ENCODE measurements at regions not wholly inside any gene's neighbourhood (a gene's known extent, or its start where the extent isn't known, plus 50 kb on each side); places are given as distances from the start of the nearest gene placed in this dataset.

DNA sequence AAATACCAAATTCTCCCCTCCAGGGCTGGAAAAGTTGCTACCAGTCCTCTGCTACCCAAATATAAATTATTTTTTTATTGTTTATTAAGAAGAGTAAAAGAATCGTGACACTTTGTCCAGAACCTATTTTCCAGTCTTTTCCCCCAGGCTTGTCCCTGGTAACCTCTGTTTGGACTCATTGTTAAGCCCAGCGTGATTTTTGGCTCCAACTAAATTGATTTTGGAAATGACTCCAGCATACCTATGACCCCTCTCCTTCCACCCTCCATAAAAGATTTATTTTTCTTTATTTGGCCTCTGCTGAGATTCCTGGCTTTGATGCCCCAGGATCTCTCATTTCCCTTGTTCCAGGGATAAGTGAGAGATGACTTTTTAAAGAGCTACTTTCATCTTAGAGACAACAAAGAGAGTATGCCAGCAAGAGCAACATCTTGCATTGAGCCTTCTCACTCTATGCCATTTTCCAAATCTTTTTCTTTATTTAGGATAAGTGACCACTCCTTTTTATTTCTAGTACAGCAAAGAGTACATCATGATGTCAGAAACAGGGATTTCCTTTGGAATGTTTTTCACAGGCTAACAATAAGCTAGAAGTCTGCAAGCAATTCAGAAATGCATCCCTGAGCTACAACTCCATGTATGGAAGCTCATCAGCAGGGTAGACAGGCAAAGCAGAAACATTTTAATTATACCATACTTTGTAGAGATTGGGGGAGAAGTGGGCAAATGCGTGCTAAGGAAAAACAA, 75.8 kb downstream of the DAD1 start:
- Histone ChIP-seq H3K4me2 (ENCODE audit: insufficient read depth, low read length) (no peak overlapping the region), H3K4me1 (ENCODE audit: insufficient read depth, low read length) (peaks cover 11% of the 10 kb centered on the region), H3K27me3 (ENCODE audit: insufficient read depth, low read length) (peaks cover 3% of the 10 kb centered on the region), H4K20me1 (ENCODE audit: insufficient read depth, low read length) (no peaks in the 10 kb centered on the region), H2AFZ (ENCODE audit: low read length) (no peak overlapping the region), H3K4me3 (ENCODE audit: insufficient read depth, low read length) (no peak overlapping the region), H3K36me3 (ENCODE audit: insufficient read depth, low read length) (no peaks in the 10 kb centered on the region), H3K79me2 (ENCODE audit: insufficient read depth, low read length) (no peaks in the 10 kb centered on the region), H3K27ac (ENCODE audit: low read depth, low read length) (no peak overlapping the region), H3K9me3 (ENCODE audit: low read depth, low read length) (no peaks in the 10 kb centered on the region)
- no peak for DNase-seq (ENCODE audit: insufficient read length, low spot score, missing footprints)
- TF ChIP-seq, protein P1, sequence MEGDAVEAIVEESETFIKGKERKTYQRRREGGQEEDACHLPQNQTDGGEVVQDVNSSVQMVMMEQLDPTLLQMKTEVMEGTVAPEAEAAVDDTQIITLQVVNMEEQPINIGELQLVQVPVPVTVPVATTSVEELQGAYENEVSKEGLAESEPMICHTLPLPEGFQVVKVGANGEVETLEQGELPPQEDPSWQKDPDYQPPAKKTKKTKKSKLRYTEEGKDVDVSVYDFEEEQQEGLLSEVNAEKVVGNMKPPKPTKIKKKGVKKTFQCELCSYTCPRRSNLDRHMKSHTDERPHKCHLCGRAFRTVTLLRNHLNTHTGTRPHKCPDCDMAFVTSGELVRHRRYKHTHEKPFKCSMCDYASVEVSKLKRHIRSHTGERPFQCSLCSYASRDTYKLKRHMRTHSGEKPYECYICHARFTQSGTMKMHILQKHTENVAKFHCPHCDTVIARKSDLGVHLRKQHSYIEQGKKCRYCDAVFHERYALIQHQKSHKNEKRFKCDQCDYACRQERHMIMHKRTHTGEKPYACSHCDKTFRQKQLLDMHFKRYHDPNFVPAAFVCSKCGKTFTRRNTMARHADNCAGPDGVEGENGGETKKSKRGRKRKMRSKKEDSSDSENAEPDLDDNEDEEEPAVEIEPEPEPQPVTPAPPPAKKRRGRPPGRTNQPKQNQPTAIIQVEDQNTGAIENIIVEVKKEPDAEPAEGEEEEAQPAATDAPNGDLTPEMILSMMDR (IDR thresholded peaks at IDR 0.05; ENCODE audit: extremely low read depth, low read depth, low read length), result no peak

DNA sequence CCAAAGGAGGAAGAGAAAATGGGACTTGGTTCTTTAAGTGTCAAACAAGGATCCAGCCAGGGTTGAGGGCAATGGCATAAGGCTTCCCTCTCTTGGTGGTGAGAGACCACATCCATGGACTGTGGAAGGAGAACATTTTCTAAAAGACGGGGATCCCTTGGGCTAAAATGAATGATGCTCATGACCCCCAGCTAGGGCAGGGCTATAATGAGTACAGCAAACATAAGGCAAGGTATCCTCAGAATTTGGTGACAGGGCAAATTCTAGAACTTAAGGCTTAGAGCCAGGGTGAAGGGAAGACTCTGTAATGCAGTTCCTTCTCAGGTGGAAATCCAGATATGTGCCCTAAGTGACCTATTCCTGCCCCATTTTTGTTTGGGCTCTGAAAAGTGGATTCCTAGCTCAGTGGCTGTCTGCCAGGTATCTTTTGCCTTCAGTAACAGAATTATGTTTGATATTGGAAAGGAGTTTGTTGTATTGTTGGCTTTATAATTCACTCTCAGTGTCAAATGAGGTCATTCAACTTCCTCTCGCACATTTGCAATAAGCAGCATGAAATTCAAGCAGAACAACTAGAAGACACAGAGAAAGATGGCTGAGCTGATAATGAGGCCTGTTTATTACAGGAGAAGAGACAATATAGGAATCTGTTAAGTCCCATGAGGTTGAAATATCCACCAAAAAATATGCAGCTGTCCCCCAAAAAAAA, 76.8 kb downstream of the DAD1 start:
- Histone ChIP-seq H3K4me3 (ENCODE audit: insufficient read depth, low read length) (no peak overlapping the region), H3K79me2 (ENCODE audit: insufficient read depth, low read length) (no peaks in the 10 kb centered on the region), H4K20me1 (ENCODE audit: insufficient read depth, low read length) (no peaks in the 10 kb centered on the region), H3K4me1 (ENCODE audit: insufficient read depth, low read length) (peaks cover 11% of the 10 kb centered on the region), H3K27ac (ENCODE audit: low read depth, low read length) (no peak overlapping the region), H3K4me2 (ENCODE audit: insufficient read depth, low read length) (no peak overlapping the region), H3K36me3 (ENCODE audit: insufficient read depth, low read length) (no peaks in the 10 kb centered on the region), H2AFZ (ENCODE audit: low read length) (no peak overlapping the region), H3K9me3 (ENCODE audit: low read depth, low read length) (no peaks in the 10 kb centered on the region), H3K27me3 (ENCODE audit: insufficient read depth, low read length) (peaks cover 3% of the 10 kb centered on the region)
- DNase-seq (ENCODE audit: insufficient read length, low spot score, missing footprints), result no peak
- TF ChIP-seq, protein P1 (IDR thresholded peaks at IDR 0.05; ENCODE audit: extremely low read depth, low read depth, low read length), result no peak

DNA sequence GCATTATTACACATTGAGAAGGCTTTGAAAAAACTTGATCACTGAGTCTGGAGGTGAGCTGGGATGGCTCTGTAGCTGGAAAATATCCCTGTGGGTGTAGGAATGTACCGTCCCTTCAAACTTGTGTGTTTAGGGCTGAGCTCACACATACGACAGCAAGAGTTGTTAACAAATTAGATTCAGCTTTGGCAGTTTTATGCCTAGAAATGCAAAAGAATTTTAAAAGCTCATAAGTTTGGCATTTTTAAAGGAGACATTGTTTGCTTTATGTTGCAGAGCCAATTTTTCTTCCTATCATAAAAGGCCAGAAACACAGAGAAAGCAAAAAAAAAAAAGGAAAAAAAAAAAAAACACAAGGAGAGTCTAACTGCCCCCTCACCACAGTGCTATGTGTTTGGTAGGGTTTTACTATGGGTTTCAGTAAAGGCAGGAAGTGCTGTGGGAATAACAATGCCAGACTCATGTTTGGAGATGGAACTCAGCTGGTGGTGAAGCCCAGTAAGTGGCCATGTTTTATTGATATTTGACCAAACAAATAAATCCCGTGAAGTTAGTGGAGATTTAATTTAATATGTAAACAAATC, 78.4 kb downstream of the DAD1 start:
- no peaks in the 10 kb centered on the region for H3K36me3 ChIP-seq (ENCODE audit: insufficient read depth, low read length)
- peak overlapping the region; percentile 35 for H2AFZ ChIP-seq (ENCODE audit: low read length)
- H3K9me3 ChIP-seq (ENCODE audit: low read depth, low read length), result no peaks in the 10 kb centered on the region
- DNase-seq (ENCODE audit: insufficient read length, low spot score, missing footprints), result peak; percentile 85
- no peaks in the 10 kb centered on the region for H3K79me2 ChIP-seq (ENCODE audit: insufficient read depth, low read length)
- TF ChIP-seq, protein P1 (IDR thresholded peaks at IDR 0.05; ENCODE audit: extremely low read depth, low read depth, low read length), result no peak
- peaks cover 11% of the 10 kb centered on the region for H3K4me1 ChIP-seq (ENCODE audit: insufficient read depth, low read length)
- no peak overlapping the region for H3K4me3 ChIP-seq (ENCODE audit: insufficient read depth, low read length)
- peak overlapping the region; percentile 21 for H3K4me2 ChIP-seq (ENCODE audit: insufficient read depth, low read length)
- H3K27ac ChIP-seq (ENCODE audit: low read depth, low read length), result peak overlapping the region; percentile 21
- no peaks in the 10 kb centered on the region for H4K20me1 ChIP-seq (ENCODE audit: insufficient read depth, low read length)
- peaks cover 2% of the 10 kb centered on the region for H3K27me3 ChIP-seq (ENCODE audit: insufficient read depth, low read length)

DNA sequence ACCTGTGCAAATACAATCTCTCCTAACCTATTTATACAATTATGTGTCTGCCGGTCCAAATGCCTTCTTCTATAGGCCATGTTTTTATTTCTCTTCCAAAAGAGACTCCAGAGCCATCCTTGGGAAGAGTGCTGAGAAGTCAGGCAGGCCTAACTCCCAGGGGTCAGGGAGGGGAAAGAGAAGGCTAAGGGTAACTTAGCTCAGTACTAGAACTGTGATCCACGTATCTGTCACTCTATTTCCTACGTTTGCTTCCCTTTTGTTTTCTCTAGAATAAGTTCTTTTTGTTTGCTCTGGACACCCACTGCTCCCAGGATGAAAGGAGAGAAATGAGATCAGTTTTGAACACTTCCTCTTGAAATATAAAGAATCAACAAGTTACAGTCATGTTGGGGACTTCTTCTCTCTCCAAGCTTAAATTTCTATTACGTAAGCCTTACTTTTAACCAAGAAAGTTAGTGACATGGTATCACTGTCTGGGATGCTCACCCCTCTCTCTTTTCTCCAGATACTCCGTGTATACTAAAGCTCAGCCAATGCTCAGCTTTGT, 79.2 kb downstream of the DAD1 start:
- H3K27ac ChIP-seq (ENCODE audit: low read depth, low read length), result no peak overlapping the region
- H3K79me2 ChIP-seq (ENCODE audit: insufficient read depth, low read length), result no peaks in the 10 kb centered on the region

More for the DNA sequence above, 79.2 kb downstream of the DAD1 start:
- Histone ChIP-seq H3K36me3 (ENCODE audit: insufficient read depth, low read length) (no peaks in the 10 kb centered on the region), H2AFZ (ENCODE audit: low read length) (peak overlapping the region; percentile 35), H3K9me3 (ENCODE audit: low read depth, low read length) (no peaks in the 10 kb centered on the region), H4K20me1 (ENCODE audit: insufficient read depth, low read length) (no peaks in the 10 kb centered on the region), H3K27me3 (ENCODE audit: insufficient read depth, low read length) (peaks cover 2% of the 10 kb centered on the region), H3K4me1 (ENCODE audit: insufficient read depth, low read length) (peaks cover 11% of the 10 kb centered on the region), H3K4me3 (ENCODE audit: insufficient read depth, low read length) (no peak overlapping the region), H3K4me2 (ENCODE audit: insufficient read depth, low read length) (no peak overlapping the region)
- TF ChIP-seq, protein P1 (IDR thresholded peaks at IDR 0.05; ENCODE audit: extremely low read depth, low read depth, low read length), result no peak
- DNase-seq (ENCODE audit: insufficient read length, low spot score, missing footprints), result no peak

Measured in osteoblast (primary cell).